Astrocyte of the spinal cord (primary cell): ENCODE measurements at regions not wholly inside any gene's neighbourhood (a gene's known extent, or its start where the extent isn't known, plus 50 kb on each side); places are given as distances from the start of the nearest gene placed in this dataset.

Experiments
- DNase-seq: peaks from one replicate; pipeline ENCODE4 v3.0.0; 2011; ENCODE audit warnings: low read depth, low spot score
- H3K4me3 ChIP-seq: 2 replicates; pipeline ENCODE4 v1.5.1; 2011; ENCODE audit warnings: low read depth, mild to moderate bottlenecking, low read length, moderate library complexity
- in situ Hi-C: cut with HindIII; loops from 2 replicates; pipeline ENCODE4 v1.10.0; 2017; ENCODE audit warnings: low sequenced_read_pairs
- TF ChIP-seq, protein P1 (sequence below): IDR thresholded peaks from 2 replicates; pipeline ENCODE4 v1.5.1; 2012; ENCODE audit warnings: low read depth, mild to moderate bottlenecking, low read length, inconsistent platforms

DNA sequence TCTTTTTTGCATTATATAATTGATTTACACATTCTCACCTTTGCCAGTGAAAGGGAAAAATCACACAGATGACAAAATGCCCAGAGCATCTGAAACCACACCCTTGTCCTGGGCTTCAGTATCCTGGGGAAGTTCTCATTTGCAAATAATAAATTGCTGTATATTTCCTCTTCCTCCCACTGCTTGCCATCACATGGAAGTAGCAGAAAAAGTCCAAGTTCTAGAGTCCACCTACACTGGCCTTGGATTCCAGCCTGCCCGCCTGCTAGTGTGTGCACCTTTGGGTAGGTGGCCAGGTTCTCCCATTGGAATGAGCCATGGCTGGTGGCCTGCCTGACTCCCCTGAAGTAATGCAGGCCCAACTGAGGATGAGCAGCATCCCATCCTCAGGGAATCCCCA lies 149.4 kb downstream of the GADD45G start:
- TF ChIP-seq, protein P1, sequence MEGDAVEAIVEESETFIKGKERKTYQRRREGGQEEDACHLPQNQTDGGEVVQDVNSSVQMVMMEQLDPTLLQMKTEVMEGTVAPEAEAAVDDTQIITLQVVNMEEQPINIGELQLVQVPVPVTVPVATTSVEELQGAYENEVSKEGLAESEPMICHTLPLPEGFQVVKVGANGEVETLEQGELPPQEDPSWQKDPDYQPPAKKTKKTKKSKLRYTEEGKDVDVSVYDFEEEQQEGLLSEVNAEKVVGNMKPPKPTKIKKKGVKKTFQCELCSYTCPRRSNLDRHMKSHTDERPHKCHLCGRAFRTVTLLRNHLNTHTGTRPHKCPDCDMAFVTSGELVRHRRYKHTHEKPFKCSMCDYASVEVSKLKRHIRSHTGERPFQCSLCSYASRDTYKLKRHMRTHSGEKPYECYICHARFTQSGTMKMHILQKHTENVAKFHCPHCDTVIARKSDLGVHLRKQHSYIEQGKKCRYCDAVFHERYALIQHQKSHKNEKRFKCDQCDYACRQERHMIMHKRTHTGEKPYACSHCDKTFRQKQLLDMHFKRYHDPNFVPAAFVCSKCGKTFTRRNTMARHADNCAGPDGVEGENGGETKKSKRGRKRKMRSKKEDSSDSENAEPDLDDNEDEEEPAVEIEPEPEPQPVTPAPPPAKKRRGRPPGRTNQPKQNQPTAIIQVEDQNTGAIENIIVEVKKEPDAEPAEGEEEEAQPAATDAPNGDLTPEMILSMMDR: no peak
- in situ Hi-C loops: no loop called here

DNA sequence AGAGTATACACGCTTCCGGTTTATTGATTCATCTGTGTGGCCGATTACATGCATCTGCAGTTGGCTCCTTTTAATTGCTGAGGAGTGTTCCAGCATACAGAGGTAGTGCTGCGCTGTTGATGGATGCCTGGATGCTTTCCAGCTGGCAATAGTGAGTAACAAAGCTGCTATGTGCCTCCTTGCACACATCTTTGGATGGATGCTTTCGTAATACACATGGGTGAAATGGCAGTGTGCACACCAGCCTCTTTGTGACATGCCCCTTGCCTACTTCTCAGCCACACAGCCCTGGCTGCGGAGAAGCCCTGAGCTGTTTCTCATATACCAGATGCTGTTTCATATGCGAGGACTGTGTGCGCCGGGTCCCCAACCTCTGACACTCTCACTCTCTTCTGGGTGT lies 151.0 kb downstream of the GADD45G start:
- DNase-seq: no peak
- TF ChIP-seq, protein P1: no peak
- H3K4me3 ChIP-seq: no peak overlapping the region
- in situ Hi-C loops: no loop called here

More for the DNA sequence above, 149.4 kb downstream of the GADD45G start:
- no peak for DNase-seq
- no peak overlapping the region for H3K4me3 ChIP-seq

DNA sequence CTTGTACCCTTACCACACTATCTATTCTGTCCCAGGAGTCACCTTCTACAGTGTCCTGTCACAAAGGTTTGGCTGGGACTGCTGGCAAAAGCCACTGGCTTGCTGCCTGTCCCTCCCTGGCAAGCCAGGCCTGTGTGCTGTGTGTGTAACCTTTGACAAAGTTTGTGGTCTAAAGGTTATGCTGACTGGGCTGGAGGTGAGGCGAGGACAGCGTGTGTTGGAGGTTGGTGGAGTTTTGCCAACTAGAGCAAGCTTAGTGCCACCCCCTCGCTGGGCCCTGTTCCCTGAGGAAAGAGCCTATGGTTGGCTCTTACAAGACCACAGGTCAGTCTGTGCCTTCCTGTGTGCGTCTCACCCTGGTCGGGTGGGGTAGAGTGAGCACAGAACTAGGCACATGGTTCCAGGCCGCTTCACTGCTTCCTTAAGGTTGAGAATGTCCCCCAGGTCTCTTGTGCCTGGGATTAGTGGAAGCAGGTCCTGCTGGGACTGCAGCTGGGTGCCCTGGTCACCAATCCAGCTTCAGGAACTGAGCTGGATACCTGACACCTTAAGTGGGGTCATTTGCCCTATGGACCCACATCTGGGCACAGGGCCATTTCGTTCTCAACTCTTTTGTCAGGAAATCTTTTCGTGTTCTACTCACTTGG lies 152.2 kb downstream of the GADD45G start:
- TF ChIP-seq, protein P1: no peak
- in situ Hi-C loops: no loop called here
- no peak for DNase-seq
- no peak overlapping the region for H3K4me3 ChIP-seq

GRCh38 chr9:89757776-89758528 lies 153.1 kb downstream of the GADD45G start:
- in situ Hi-C loops: no loop called here
- no peak overlapping the region for H3K4me3 ChIP-seq
- no peak for DNase-seq
- TF ChIP-seq, protein P1: no peak

DNA sequence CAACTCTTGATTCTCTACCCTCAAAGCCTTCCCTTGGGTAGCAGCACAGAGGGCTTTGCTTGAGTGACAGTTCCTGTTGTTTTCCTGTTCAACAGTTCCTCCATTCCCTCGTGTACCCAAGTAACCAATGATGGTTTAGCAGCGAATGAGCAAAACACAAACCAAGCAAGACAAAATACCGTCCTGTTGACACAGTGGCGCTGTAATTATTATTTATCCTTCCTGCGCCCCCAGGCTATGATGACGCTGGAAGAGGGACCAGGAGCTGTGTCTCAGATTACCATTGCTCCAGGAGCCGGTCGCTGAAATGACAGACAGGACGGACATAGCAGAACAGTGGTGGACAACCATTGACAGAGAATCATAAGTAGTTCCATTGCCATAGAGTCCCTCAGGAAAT lies 154.8 kb downstream of the GADD45G start:
- no peak for DNase-seq
- H3K4me3 ChIP-seq: no peak overlapping the region
- in situ Hi-C loops: no loop called here
- TF ChIP-seq, protein P1: no peak

DNA sequence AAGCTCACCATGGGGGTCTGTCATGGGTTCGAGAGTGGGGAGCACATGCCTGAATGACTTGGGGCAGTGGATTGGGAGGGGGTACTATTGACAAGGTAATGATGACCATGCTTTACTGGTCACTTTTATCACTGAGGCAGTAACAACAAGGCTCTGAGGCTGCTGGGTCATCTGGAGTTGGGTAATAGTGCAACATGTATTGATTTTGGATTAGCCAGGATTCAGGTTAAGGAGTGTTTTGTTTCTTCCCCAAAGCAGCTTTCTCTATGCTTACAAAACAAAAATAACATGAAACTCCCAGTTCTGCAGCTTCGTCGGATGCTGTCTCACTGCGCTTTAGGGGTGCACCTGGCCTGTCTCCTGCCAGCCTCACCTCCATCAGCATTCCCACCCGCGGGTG lies 155.3 kb downstream of the GADD45G start:
- in situ Hi-C loops: no loop called here
- TF ChIP-seq, protein P1: no peak
- no peak for DNase-seq
- no peak overlapping the region for H3K4me3 ChIP-seq
